NCI-H2227 treated with DMSO at 0.1 percent for 48 hours (cell line): ENCODE measurements at regions not wholly inside any gene's neighbourhood (a gene's known extent, or its start where the extent isn't known, plus 50 kb on each side); places are given as distances from the start of the nearest gene placed in this dataset.
"Not testable (repeated sequence)": the region's sequence is repeated elsewhere in the genome, so short reads cannot be mapped to it uniquely, and the experiment has no call there.

Experiments used
- DNase-seq: peaks from one replicate; lab custom pipeline; 2025; lab: John Stamatoyannopoulos, UW

DNA sequence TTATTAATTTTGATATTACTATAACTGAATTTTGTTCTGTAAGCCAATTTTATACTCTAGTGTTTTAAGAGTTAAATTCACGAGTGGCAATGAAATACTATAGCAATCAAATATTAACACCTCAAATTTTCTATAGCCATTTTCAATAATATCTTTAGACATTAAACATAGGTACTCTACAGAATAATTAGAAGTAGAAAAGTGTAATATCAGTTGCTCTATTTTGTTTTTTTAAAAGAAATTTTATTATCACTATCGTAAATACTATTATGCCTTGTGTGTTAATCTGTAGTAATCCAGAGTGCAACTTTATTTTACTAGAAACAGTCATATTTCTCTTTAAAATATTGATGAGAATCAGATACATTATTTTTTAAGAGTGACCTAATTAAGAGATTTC is 691.2 kb downstream of the USP25 start:
- peak; percentile 51 for DNase-seq

DNA sequence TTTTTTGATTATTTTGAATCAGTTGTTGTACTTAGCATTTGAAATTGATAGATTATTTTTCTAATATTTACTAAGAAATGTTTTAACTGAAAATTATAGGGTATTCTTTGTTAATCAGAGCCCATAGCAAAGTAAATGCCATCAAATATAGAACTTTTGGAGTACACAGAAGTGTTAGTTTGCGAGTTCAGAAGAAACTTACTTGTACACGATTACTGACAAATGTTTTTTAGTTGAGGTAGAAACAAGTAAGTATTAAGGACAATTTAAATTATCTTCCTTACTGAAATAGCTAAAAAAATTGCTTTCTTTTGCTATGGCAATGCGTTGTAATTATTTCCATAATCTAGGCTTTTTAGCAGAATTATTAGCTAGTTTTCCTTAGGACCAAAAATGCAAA is 692.2 kb downstream of the USP25 start:
- peak; percentile 47 for DNase-seq

DNA sequence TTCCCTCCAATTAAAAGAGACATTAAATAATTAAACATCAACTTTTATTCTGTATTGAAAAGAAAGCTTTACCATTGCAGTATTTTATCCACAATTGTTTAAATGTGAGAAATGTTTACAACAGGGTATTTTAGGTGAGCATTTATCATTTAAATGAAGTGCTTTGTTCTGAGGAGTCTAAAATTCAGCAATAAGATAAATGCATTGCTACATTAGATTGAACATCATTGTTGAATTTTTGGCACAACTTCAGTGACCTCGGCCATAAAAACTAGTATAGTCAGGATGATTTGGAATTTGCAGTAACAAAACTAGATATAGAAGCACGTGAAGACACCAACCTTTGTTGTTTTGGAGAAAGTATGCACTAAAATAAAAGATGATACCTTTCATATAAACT is 692.9 kb downstream of the USP25 start:
- no peak for DNase-seq

DNA sequence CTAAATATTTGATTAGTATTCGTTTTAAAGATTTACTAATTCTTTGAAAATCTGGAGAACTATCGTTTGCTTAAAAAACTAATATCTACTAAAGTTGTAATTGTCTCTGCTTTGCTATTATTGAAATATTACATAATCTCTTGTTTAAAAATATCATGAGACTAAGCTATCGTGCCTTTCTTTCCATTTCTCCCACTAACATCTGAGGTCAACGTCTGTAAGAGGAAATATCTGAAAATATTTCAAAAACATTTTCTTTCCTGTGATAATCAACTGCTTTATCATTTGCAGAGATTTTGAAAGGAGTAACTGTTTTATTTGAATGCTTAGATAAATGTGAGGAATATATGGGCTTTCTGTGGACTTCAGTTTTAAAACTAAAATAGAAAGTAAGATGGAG is 694.1 kb downstream of the USP25 start:
- peak; percentile 71 for DNase-seq

DNA sequence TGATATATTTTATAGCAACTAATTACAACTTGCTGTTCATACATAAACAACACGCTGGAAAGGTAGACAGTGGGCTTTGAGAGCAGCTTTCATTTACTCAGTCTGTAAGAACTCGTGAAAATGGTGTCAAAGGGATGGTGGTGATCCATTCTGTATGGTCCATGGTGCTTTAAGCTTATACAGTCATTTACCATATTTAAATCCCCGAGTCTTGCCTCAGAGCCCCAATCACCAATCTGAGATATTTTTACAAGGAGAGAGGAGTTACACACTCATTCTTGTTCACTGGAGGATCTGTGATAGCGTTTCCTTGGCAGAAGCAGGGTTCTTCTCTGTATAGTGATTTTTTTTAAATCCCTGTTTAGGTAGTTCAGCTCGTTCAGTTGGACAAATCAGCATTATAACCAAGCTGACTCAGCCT is 694.6 kb downstream of the USP25 start:
- peak; percentile 71 for DNase-seq

DNA sequence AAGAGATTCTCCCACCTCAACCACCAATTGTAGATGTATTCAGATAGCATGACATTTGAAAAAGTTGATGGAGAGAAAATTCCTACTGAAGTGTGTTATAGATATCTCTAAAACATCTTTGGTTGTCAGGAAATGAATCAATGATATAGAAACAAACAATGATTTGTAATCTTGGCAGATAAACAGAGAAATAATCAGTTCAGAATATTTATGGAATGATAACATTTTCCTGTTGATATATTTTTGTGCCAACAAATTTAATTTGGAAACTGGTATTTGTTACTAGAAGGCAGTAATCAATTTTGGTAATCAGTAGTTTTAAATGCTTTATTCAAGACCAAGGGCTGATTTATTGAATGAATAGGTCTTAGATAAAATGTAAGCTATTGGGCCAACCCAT is 695.6 kb downstream of the USP25 start:
- no peak for DNase-seq

DNA sequence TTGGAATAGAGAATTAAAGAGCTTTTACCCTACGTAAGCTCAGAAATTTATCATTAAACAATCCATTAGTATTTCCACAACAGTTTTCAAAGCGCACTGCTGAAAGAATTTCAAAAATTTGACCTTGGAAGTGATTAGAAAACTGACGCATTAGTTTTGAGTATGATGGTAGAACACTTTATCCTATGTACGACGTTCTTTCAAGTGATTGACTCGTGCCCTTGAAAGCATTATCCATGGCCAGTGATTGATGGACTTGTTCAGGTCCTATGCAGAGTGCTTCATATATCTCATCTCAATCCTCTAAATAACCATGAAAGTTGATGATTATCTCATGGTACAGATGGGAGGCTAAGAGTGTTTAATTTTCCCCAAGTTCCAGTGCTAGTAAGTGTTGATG is 697.2 kb downstream of the USP25 start:
- DNase-seq: no peak

DNA sequence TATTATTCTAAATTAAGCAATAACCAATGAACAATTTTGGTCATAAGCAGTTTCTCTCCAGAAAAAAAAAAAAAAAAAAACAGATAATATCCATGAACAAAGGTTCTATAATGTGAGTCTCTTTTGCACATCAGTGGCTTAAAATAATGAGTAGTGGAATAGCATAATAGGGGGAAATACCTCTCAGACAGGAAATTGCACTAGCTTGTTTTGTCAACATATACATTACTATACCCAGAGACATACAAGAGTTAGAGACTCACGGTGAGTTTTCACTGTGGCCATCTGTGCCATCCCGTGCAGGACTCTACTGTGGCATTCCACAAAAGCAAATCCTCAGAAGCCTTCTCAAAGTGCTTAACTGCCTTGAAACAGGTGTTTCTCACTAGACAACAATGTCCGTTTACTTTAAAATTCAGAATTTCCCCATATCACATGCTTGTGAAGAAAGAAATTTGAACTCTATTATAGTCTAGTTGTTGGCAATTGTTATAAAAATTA is 697.9 kb downstream of the USP25 start:
- DNase-seq: no peak

DNA sequence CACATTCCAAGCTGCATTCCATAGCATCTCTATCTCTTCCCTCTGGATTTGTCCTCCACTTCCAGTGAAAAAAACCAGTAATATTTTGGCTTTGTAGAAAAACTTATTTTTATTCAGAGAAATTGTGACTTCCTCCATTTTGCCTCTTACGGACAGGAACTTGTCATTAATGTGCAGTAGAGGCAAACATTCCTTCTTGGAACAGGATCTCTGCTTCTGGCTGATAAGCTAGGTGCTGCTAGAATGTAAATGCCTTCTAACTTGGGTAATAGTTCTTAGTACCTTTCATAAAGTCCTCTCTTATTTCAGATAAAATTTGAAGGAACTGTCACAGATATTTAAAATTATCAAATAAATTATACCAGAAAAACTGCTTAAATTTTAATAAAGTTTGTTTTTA is 707.8 kb downstream of the USP25 start:
- DNase-seq: no peak

DNA sequence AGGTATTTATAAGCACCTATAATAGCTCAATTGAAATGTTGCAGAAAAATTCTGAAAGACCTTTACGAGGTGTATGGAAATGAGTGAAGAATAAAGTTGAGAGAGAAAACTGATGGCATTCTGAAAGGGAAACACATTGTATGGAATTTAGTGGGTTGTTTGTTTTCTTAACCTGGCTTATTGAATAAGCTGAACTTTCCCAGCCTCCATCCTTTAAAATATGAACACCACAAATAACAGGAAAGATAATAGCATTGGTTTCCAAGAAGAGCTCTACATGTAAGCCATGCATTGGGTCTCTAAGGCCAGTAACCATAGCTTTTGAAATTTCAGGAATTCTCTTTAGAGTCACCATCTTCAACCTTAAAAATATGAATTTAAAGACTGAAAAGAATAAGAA is 709.0 kb downstream of the USP25 start:
- no peak for DNase-seq

DNA sequence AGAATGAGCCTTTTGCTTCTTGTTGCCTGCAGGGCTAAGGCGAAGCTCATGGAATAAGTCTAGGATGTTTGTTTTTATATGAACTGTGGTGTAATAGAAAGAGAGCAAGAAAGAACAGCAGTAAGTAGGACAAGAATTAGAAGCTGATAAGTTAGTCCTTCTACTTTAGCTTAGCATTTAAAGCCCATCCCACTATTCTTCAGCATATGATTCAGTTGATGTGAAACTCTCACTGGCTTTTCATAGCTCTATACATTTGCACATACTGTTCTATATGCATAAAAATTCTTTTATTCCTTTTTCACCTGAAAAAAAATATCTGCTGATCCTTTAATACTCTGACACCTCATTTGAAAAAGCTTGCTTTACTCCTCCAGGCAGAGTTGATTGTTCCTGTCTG is 712.0 kb downstream of the USP25 start:
- no peak for DNase-seq

DNA sequence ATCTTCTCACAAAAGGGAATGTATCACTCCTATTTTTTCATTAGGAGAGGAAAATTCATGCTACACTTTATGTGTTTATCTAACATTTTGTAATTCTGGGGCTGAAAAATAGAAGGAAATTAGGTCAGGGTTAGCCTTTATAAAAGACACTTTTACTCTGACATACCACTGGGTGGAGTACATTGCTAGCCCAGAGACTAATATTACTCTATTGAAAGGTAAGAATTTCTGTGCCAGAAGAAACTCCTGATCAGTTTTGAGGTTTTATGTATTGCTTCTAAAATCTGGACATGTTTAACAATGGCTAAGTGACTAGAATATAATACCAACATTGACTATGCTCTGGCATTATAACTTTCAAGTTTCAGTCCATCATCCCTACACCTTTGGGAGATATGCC is 724.6 kb downstream of the USP25 start:
- DNase-seq: peak; percentile 19

DNA sequence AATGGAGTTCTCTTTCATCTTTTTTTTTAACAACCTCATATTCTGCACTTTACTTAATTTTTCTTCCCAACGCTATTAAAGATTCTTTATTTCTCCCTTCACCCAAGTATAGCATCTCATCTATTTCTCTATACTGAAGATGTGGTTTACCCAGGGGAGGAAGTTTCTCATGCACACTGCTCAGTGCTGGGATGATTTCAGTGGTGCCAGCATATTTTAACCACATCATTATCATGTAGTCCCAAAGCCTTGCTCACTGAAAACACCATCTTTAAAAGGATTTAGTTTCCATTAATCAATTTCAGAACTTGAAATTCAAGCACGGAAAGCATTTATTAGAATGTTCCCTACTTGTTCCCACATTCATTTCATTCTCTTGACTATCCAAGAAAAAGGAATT is 725.7 kb downstream of the USP25 start:
- DNase-seq: no peak

DNA sequence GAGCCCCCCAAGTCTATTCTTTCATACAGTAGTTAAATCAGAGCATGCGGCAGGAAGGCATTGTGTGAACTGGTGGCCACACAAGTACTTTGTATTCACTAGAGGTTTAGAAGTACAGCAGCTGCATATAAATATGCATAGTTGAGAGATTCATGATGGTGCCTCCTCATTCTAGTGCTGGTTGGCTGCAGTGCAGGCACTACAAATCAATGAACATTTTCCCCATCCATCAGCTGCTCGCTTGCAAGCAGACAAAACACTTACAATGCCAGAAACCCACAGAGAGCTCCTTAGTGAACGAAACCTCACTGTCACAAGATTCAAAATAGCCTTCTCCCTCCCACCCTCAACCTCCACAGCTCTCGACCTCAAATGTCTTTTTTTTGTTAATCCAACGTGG is 726.2 kb downstream of the USP25 start:
- DNase-seq: peak; percentile 81

DNA sequence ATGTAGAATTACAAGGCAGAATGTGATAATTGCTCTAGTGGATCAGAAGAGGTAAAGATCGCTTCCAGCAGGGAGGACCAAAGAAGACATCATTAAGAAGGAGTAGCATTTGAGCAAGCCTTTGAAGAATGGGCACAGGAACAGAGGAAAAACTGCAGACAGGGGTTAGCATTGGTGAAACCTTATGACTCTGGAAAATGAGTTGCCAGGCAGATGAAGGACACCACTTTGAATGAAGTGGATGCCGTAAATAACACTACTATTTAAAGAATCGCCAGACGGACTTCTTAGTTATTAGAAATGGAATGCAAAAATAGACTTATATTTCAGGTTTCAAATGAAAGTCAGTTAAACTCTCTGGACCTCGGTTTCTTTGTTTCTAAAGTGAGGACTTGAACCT is 727.7 kb downstream of the USP25 start:
- peak; percentile 32 for DNase-seq

DNA sequence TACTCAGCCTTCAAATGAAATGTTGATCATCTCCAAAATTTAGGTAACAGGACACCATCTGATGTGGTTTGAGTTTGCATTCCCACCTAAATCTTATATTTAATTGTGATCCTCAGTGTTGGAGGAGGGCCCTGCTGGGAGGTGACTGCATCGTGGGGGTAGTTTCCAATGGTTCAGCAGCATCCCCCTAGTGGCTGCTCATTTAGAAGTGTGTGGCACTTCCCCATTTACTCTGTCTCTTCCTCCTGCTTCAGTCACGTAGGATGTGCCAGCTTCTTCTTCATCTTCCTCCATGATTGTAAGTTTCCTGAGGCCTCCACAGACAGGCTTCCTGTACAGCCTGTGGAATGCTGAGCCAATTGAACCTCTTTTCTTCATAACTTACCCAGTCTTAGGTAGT is 731.2 kb downstream of the USP25 start:
- no peak for DNase-seq

DNA sequence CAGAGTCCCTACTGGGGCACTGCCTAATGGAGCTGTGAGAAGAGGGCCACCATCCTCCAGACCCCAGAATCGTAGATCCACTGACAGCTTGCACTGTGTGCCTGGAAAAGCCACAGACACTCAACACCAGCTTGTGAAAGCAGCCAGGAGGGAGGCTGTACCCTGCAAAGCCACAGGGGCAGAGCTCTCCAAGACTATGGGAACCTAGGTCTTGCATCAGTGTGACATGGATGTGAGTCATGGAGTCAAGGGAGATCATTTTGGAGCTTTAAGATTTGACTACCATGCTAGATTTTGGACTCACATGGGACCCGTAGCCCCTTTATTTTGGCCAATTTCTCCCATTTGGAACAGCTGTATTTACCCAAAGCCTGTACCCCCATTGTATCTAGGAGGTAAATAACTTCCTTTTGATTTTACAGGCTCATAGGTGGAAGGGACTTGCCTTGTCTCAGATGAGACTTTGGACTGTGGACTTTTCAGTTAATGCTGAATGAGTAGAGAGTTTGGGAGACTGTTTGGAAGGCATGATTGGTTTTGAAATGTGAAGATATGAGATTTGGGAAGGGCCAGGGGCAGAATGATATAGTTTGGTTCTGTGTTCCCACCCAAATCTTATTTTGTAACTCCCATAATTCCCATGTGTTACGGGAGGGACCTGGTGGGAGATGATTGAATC is 734.6 kb downstream of the USP25 start:
- DNase-seq: not testable (repeated sequence)

DNA sequence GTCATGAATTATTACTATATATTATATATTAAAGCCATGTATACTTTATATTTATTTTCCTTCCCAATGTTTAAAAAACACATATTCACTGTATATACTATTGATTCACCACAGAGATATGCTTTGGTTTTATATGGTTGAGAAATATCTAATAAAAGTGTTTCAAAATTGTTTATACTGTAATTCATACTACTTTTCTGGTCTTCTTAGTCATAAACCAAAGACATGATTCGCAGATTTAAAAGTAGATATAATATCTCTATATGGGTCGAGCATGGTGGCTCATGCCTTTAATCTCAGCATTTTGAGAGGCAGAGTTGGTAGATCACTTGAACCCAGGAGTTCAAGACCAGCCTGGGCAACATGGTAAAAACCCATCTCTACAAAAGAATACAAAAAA is 738.4 kb downstream of the USP25 start:
- DNase-seq: no peak

DNA sequence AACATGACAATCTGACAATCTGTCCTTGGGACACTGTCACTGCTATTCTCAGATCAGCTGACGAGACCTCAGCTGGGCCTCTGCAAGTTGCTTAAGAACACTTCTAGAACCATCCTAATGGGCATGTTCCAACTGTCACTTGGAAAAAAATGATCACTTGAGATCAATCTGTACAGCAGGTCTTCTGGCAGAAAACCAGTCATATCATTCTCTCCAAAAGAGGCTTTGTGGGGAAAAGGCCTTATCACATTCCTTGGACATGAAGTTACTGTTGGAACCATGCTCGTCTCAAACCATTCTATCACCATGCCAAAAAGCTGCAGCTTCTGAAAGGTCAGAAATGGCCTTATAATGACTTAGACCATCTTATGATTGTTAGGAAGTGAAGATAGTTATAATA is 744.2 kb downstream of the USP25 start:
- no peak for DNase-seq

DNA sequence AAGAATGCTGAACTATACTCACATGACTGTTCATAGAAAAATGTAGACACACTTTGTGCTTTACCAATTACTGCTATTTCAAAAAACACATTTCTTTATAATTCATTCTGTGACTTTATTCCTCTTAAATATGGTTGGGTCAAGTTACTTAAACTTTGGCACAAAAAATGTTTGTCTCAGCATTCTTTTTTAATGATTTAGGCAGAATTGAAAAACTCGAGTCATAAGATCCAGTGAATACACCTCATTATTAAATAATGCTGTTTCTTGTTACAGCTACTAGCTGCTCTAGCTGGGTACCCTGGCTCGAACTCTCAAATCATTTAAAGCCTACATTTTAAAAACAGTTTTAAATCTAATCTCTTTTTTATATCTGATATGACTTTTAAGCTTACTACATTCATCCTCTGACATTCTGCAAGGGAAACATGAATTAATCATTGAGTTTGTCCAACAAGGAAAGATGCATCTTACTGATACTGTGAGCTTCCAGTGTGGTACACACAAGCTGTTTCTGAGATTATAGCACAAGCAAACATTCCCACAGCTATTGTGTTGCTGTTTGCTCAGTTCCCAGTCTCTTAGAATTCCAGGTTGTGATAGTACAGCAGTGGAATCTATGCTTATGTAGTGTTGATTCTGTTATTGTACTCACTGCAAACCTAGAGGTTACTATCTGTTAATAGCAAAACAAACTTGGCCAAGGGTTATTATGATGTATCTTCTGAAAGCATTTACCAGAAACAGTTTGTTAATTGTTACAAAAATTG is 746.5 kb downstream of the USP25 start:
- DNase-seq: no peak

DNA sequence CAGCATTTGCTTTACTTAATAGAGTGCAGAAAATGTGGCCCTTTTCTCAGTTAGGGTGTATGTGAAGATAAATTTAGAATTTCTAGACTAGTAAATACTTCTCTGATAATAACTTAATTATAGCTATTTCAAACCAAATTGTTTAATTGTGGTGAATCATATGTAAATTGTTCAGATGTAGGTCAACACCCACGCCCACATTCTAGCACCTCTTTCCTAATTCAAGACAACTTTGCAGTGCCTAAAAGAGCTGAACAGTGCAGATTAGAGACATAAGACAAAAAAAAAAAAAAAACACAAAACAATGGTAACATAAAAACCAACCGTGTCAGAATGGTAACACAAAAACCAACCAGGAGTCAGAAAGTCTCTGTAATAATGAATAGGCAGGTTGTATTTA is 758.3 kb downstream of the USP25 start:
- DNase-seq: no peak

DNA sequence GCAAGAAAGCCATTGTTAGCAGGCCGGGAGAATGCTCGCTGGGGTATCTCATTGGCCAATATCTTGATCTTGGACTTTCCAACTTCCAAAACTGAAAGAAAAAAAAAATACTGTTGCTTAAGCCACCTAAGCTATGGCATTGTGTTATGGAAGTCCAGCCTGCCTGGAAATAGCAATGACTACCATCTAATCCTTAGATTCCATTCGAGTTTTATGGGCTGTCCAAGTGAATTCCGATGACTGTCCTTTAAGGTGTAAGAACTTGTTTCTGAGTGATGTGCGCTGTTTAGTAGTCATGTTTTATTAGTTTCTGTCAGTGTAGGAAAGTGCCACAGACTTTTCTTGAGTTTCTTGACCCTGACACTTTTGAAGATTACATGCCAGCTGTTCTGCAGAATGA is 762.6 kb downstream of the USP25 start:
- no peak for DNase-seq

DNA sequence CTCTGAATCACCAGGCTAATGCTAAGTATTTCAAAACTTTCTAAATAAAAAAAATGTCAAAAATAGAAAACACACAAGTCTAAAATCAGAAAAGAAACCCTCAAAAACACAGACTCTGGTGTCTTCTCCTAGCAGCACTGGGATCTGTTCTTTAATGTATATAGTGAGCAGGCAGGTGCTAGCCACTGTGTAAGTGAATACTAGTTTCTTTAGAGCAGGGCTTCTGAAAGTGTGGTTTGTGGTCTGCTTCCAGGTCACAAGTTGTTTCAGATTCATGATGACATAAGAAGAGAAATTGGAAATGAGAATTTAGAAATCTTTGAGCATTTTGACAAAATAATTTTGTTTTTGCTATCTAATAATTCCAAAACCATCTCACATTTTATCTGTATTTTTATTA is 763.1 kb downstream of the USP25 start:
- DNase-seq: no peak

DNA sequence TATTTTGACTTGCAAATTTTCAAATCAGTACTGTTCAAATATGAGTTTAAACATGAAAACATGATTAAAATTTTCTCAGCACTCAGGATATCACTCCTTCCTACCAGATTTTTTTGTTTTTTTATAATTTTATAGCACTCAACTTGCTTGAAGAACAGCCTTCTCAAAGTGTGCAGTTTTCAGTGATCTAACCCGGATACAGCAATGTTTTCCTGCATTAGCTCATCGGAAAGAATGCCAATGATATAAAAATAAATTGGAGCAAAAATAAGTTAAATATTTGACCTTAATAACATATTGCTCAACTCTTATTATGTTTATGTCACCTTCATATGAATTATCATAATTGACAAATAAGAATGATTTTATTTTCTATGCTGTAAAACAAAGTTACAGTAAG is 766.8 kb downstream of the USP25 start:
- DNase-seq: no peak
